WERI-Rb-1 (cell line): ENCODE measurements at regions not wholly inside any gene's neighbourhood (a gene's known extent, or its start where the extent isn't known, plus 50 kb on each side); places are given as distances from the start of the nearest gene placed in this dataset.

ENCODE experiments used
- DNase-seq: peaks from one replicate; pipeline ENCODE4 v3.0.0-alpha.2; 2020
- H3K27ac ChIP-seq: fragments of 250-450 bp; sonication (Bioruptor Pico); 2 replicates; pipeline ENCODE4 v1.5.1; 2020; ENCODE audit warnings: mild to moderate bottlenecking, moderate library complexity
- H3K27me3 ChIP-seq: fragments of 250-450 bp; sonication (Bioruptor Pico); 2 replicates; pipeline ENCODE4 v1.5.1; 2021; ENCODE audit warnings: mild to moderate bottlenecking, low read depth, moderate library complexity; ENCODE audit not compliant: insufficient read depth, severe bottlenecking
- H3K36me3 ChIP-seq: fragments of 250-450 bp; sonication (Bioruptor Pico); 2 replicates; pipeline ENCODE4 v1.5.1; 2020; ENCODE audit warnings: mild to moderate bottlenecking, moderate library complexity
- H3K4me3 ChIP-seq: 2 replicates; pipeline ENCODE4 v1.5.1; 2011; ENCODE audit warnings: low read depth, mild to moderate bottlenecking, control low read depth, low read length
- H3K9me3 ChIP-seq: fragments of 250-450 bp; sonication (Bioruptor Pico); 2 replicates; pipeline ENCODE4 v1.5.1; 2021; ENCODE audit warnings: mild to moderate bottlenecking, moderate library complexity; ENCODE audit not compliant: severe bottlenecking
- TF ChIP-seq, protein P1 (sequence below): IDR thresholded peaks from 2 replicates; pipeline ENCODE4 v1.5.1; 2011; ENCODE audit warnings: low read depth, mild to moderate bottlenecking, control low read depth, inconsistent platforms, low read length

DNA sequence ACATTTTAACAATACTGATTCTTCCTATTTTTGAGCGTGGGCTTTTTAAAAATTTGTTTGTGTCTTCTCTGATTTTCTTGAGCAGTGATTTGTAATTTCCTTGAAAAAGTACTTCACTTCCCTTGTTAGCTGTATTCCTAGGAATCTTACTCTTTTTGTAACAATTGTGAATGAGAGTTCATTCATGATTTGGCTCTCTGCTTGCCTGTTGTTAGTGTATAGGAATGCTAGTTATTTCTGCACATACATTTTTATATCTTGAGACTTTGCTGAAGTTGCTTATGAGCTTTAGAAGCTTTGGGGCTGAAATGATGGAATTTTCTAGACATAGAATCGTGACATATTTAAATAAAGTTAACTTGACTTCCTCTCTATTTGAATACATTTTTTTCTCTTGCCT, 582.8 kb upstream of the BCHE start:
- no peak for DNase-seq
- H3K27ac ChIP-seq, result no peak overlapping the region
- no peak overlapping the region for H3K4me3 ChIP-seq

DNA sequence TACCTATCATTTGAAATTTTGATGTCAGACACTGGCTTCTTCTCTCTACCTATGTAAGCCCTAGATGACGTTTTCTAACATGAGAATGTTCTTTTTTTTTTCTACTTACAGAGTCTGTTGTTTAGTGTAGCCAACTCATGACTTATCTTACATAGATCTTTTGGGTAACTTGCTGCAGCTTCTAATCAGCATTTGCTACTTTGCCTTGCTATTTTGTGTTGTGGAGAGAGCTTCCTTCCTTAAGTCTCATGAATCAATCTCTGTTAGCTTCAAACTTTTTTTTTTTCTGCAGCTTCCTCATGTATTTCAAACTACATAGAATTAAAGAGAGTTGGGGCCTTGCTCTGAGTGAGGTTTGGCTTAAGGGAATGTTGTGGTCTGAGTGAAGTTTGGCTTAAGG, 568.7 kb upstream of the BCHE start:
- Histone ChIP-seq H3K27ac (no peak overlapping the region), H3K27me3 (no peaks in the 10 kb centered on the region), H3K9me3 (no peaks in the 10 kb centered on the region), H3K36me3 (no peaks in the 10 kb centered on the region), H3K4me3 (no peak overlapping the region)
- DNase-seq, result no peak
- TF ChIP-seq, protein P1, sequence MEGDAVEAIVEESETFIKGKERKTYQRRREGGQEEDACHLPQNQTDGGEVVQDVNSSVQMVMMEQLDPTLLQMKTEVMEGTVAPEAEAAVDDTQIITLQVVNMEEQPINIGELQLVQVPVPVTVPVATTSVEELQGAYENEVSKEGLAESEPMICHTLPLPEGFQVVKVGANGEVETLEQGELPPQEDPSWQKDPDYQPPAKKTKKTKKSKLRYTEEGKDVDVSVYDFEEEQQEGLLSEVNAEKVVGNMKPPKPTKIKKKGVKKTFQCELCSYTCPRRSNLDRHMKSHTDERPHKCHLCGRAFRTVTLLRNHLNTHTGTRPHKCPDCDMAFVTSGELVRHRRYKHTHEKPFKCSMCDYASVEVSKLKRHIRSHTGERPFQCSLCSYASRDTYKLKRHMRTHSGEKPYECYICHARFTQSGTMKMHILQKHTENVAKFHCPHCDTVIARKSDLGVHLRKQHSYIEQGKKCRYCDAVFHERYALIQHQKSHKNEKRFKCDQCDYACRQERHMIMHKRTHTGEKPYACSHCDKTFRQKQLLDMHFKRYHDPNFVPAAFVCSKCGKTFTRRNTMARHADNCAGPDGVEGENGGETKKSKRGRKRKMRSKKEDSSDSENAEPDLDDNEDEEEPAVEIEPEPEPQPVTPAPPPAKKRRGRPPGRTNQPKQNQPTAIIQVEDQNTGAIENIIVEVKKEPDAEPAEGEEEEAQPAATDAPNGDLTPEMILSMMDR, result no peak

More for the DNA sequence above, 582.8 kb upstream of the BCHE start:
- no peaks in the 10 kb centered on the region for H3K36me3 ChIP-seq
- H3K9me3 ChIP-seq, result no peaks in the 10 kb centered on the region
- no peaks in the 10 kb centered on the region for H3K27me3 ChIP-seq
- TF ChIP-seq, protein P1, result no peak

DNA sequence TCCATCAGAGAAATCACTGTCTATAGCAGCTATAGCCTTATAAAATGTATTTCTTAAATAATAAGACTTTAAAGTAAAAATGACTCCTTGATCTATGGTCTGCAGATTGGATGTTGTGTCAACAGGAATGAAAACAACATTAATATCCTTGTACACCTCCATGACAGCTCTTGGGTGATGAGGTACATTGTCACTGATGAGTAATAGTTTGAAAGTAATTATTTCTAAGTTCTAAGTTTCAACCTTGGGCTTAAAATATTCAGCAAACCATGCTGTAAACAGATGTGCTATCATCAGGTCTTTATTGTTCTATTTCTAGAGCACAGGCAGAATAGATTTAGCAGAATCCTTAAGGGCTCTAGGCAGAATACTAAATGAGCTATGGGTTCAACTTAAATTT, 568.2 kb upstream of the BCHE start:
- no peak for DNase-seq
- H3K36me3 ChIP-seq, result no peaks in the 10 kb centered on the region
- TF ChIP-seq, protein P1, result no peak
- no peak overlapping the region for H3K4me3 ChIP-seq
- no peaks in the 10 kb centered on the region for H3K9me3 ChIP-seq
- no peak overlapping the region for H3K27ac ChIP-seq
- H3K27me3 ChIP-seq, result no peaks in the 10 kb centered on the region

DNA sequence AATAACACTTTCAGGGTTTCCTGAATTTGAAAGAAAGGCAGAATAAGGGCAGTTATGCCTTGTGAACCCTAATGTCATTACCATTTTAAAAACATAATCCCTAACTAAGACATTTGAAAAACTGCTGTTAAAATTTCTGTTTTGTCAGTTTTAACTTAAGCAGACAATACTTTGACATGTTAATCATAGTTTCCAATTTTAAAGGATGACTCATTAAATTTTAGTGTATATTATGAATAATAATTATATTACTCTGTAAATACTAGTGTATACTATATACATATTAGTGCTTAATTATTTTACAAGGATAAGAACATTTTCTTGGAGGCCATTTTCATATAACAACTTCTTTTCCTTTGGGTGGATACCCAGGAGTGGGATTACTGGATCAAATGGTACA, 553.1 kb upstream of the BCHE start:
- TF ChIP-seq, protein P1, result no peak
- Histone ChIP-seq H3K36me3 (no peaks in the 10 kb centered on the region), H3K27me3 (no peaks in the 10 kb centered on the region), H3K4me3 (no peak overlapping the region), H3K27ac (no peak overlapping the region), H3K9me3 (no peaks in the 10 kb centered on the region)
- no peak for DNase-seq

DNA sequence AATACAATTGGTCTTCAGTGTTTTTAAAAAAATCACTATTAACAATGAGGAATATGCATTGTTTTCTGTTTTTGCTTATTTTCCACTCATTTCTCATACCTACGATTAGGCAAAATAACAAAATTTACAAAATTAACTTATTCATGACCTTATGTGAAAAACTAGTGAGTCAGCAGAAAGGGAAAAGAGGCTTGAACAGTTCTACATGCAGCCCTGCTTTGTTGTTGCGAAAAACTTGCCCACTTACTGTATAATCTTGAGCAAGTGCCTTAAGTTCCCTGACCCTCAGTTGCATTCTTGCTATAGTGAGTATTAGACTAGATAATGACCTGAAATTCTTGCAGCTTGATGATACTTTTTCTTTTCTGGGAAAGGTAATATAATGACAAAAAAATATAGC, 551.1 kb upstream of the BCHE start:
- TF ChIP-seq, protein P1, result no peak
- Histone ChIP-seq H3K36me3 (no peaks in the 10 kb centered on the region), H3K27ac (no peak overlapping the region), H3K9me3 (no peaks in the 10 kb centered on the region), H3K4me3 (no peak overlapping the region), H3K27me3 (no peaks in the 10 kb centered on the region)
- DNase-seq, result no peak

DNA sequence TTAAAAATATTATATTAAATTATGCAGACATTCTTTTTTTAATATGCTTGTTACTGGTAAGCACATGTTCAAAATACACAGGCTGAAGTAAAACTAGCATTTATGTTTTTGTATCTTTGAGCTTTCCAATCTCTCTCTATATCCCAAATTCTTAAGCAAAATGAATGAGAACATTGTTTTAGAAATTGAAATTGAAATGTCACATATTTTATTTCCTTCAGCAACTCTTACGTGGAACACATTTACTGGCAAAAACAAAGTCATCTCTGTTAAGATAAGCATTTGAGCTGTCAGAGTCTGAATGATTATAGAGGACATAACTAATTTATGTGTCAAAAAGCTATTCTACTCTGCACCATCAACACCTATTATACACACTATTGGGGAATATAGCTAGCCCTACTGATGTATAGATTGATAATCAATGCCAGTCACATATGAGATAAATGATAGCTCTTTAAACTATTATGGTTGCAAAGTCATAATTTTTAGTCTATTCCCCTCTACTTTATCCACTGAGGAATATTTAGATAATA, 535.4 kb upstream of the BCHE start:
- no peak for DNase-seq
- H3K36me3 ChIP-seq, result no peaks in the 10 kb centered on the region
- no peak overlapping the region for H3K4me3 ChIP-seq
- no peaks in the 10 kb centered on the region for H3K9me3 ChIP-seq
- TF ChIP-seq, protein P1, result no peak
- no peaks in the 10 kb centered on the region for H3K27me3 ChIP-seq
- no peak overlapping the region for H3K27ac ChIP-seq
